ENCODE measurements at regions not wholly inside any gene's neighbourhood (a gene's known extent, or its start where the extent isn't known, plus 50 kb on each side); places are given as distances from the start of the nearest gene placed in this dataset.

DNA sequence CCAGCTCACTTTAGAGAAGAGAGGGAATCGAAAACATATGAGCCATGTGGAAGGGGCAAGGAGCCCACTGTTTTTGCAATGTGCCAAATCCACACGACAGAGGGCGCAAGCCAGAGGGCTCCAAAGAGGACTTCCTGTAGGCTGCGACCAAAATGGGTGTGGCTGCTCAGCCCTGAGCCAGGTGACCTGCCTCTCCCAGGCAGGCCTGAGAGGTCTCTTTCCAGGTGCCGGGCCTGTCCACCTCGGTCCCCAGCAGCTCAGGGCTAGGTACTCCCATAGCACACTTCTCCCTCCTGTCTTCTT lies 153.8 kb downstream of the TTC32 start:
- no peak for TF ChIP-seq EZH2phosphoT487 (IDR thresholded peaks at IDR 0.05; ENCODE audit: insufficient read depth, low read depth)
- TF ChIP-seq EZH2 (IDR thresholded peaks at IDR 0.05; ENCODE audit: insufficient read depth, poor library complexity, severe bottlenecking) = no peak
